SK-N-MC (cell line): ENCODE measurements at regions not wholly inside any gene's neighbourhood (a gene's known extent, or its start where the extent isn't known, plus 50 kb on each side); places are given as distances from the start of the nearest gene placed in this dataset.

ENCODE experiments used
- EZH2 ChIP-seq: fragments of 200-600 bp; sonication (generic); IDR thresholded peaks from one replicate; pipeline ENCODE4 v1.6.1; 2017; ENCODE audit warnings: antibody characterized with exemption
- POLR2AphosphoS5 ChIP-seq: IDR thresholded peaks from 2 replicates; pipeline ENCODE4 v1.6.1; 2012; ENCODE audit warnings: mild to moderate bottlenecking, low read depth, low read length, borderline replicate concordance

DNA sequence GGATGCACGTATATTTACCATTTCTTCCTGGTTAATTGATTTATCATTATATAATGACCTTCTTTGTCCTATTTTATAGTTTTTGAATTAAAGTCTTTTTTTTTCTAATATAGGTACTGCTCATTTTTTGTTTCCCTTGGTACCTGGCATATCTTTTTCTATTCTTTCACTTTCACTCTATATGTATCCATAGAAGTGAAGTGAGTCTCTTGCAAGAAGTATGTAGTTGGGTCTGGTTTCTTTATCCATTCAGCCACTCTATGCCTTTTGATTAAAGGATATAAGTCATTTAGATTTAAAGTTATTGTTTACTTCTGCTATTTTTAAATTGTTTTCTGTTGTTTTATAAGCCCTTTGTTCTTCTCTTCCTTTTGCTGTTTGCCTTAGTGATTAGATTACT is 194.3 kb upstream of the SLITRK6 start:
- TF ChIP-seq POLR2AphosphoS5: no peak
- no peak for TF ChIP-seq EZH2
